GM21619 (cell line): ENCODE measurements at regions not wholly inside any gene's neighbourhood (a gene's known extent, or its start where the extent isn't known, plus 50 kb on each side); places are given as distances from the start of the nearest gene placed in this dataset.

Source experiments
- ATAC-seq: cut with Tn5 transposase; IDR thresholded peaks from one replicate; pipeline ENCODE4 v1.9.1; 2021; ENCODE audit not compliant: unreplicated experiment

DNA sequence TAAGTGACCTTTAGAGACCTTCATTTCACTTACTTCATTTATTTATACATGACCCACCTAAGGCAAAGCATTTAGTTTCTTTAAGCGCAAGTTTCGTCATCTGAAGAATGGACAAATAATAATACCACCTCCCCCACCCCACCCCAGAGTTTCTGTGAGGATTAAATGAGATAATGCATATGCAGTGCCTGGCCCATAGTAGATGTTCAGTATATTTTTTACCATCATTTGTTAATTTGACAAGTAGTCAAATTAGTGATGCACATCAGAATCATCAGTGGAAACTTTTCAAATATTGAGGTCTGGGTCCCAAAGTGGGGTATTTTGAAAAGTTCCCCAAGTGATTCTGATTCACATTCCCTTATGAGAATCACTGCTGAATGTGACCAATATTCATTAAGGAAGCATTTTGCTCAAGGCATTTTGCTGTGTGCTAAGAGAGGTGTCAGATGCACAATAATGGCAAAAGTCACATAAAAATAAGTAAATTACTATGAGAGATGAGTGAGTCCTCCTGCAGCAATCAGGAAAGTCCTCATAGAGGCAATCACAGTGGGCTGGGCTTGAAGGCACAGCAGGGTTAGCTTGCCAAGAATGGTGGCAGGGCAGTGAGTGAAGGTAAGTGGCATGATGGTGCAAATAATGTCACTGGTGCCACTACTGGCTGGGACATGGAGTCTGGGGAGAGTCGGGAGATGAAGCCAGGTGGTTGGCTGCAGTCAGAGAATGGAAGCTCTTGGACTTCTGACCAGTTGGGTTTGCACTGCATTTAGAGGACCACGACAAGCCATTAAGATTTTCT is 244.1 kb downstream of the PTEN start:
- no peak for ATAC-seq

DNA sequence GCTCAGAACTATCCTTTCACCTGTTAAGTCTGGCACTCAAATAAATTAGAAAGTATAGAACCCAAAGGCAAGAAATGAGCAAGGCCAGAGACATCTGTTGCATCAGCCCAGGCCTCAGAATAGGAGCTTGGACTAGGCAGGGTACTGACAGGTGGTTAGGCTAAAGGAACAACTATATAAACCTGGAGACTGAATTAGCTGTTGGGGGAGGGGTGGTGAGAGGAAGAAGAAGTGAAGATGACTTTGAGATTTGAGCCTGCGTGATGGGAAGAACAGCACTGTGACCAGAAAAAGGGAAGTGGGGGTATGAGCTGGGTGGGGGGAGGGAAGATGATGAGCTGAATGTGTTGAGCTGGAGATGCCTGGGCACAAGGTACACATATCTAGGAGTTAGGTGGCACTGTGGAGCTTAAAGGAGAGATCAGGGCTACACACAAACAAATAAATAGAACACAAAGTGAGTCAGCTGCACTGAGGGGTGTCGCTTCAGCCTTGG is 244.7 kb downstream of the PTEN start:
- ATAC-seq = peak; percentile 31

DNA sequence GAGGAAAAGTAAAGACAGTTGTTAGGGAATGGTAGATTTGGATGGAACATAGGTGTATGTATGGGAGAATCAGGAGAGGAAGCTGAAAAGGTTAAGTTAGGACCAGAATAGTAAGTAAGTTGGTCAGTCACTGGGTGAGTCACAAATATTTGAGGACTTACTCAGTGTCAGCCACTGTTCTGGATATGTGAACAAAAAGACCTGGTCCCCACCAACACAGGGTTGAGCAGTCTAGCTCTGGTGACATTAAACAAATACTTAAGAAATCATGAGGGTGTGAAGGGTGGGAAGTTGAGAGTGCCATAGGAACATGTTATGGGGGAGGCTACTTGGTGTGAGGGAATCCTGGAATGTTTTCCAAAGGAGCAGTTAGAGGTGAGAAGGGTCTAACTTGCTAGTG is 246.9 kb downstream of the PTEN start:
- no peak for ATAC-seq

DNA sequence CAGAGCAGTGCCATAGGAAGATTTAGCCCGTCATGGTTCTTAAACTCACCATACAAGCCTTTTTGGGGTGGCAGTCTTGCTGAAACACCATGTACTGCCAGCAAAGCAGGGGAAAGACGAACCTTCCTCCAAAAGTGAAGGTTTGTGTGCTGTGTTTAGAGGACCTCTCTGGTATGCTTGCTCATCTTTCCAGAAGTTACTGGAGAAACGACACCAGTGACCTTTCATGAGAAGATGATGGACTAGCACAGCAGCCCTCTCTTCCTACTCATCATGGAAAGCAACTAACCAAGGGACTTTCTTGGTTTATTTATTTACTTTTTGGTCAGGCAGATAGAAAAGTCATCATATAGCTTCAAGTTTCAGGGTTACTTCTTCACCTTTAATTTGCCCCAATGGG is 247.4 kb downstream of the PTEN start:
- ATAC-seq = no peak

DNA sequence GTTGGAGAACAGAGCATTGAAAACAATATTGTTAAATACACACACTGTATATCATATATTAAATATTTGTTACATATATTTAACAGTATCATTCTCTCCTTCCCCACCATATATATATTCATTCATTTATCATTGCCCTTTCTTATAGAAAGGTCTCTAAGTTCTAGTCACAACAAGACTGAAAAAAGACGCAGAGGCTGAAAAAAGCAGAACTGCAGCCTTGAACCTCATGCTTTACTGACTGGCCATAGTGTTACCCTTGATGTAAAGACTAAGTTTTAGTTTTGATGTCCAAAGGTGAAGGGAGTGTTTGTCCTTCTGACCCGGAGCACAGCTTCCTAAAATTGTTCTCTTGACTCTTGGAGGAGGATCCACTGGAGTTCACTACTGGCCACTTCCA is 247.9 kb downstream of the PTEN start:
- no peak for ATAC-seq

DNA sequence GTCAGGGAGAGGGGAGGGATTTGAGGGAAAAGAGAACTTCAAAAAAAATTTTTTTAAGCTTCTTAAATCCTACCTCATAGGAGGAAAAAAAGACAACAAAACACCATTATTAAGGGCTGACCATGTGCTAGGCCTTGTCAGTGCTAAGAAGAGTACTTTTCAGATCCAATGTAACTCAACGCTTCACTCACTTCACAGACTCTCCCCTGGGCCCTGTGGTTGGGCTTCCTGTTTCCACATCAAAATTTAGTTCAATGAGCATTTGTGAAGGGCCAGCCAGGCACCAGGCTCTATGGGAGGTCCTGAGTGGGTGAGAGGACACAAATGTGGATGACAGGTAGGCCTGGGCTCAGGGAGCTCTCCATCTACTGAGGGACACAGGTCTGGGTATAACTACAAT is 249.8 kb downstream of the PTEN start:
- ATAC-seq = peak; percentile 39

DNA sequence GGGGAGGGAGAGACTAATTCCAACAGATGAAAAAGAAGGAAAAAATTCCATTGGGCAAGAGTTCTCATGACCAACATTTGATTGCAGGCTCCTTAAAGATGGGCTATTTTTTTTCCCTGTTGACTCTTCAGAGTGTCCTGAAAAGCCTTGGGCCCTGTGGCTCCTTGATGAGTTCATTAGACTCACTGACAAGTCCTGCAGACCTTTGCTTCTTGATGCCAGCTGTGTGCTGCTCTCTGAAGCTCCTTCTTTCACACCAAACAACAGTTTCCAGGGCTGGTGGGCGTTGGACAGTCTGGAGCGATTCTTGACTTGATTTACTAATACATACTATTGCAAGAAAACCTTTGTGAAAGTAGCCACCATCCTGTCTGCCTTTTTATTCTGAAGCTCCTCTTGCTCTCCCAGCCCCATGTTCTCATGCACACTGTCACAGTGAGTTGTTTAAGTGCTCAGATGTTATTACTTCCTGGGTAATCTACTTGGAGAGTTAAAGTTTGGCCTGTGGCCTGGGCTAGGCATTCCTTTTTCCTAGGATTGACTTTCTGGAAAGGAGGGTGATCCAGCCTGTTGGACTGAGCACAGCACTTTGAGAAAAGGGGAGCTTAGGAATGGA is 250.3 kb downstream of the PTEN start:
- ATAC-seq = no peak

DNA sequence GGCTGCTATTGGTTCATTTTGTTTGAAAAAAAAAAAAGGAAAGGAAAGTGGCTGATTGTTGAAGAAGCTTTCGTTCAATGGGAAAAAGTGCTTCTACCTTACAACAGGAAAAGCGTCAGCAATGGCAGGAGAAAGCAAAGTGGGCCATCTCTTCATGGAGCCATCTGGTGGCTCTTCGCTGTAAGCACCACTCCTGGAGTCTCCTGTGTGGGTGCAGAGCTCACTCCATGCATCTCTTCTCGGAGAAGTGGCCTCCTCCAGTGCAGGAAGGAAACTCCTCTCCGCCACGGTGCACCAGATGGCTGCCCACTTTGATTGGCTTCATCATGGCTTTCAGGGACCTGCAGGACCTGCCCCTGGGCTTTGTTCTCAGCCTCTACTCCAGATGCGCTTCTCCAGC is 250.9 kb downstream of the PTEN start:
- ATAC-seq = no peak

DNA sequence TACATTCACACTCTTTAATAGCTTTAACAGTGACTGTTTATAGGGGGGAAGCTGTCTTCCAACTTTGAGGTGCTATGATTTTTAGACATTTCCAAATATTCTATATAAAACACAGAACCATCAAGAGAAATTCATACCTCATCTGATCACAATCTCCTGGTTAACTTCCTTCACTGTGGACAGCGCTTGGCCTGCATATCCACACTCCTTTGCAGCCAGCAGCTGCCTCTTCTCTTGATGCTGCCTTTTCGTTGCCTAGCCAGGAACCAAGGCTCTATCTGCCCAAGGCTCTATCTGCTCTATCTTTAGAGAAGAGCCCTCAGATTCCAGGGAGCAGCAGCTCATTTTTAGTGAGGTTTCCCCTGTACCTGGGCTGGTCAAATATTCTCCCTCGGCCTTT is 252.0 kb downstream of the PTEN start:
- ATAC-seq = no peak

DNA sequence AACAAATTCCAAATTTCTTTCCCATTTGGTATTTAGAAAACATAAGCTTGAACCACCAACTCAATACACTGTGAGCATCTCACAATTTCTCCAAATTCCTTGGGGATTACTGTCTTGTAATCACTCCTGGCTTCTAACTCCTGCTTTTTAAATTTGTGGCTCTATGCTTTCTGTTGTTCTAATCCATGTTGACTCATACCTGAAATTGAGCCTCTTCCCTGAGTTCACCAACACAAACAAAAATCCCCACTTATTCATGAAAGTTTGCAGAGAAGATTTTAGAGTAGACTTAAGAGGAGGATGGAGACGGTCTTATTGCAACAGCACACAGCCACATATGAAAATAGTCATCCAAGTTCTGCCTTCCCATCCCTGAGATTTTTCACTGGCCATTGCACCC is 252.5 kb downstream of the PTEN start:
- ATAC-seq = no peak

DNA sequence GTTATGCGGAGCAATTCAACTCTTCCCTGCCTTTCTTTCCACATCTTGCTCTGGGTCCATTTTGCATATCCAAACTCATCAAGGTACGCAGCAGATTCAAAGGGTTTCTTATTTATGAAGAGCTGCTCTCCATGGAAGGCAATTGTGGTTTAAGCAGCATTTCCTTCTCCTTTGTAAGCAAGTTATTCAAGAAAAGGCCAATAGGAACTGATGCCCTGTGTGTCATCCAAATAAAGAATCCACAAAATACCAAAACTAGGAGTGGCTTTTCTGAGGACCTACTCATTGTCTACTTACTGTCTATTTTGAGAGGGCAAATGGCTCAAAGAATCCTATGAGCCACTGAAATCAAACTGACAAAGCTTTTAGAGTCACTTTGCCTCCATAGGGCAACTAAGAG is 253.1 kb downstream of the PTEN start:
- ATAC-seq = no peak

DNA sequence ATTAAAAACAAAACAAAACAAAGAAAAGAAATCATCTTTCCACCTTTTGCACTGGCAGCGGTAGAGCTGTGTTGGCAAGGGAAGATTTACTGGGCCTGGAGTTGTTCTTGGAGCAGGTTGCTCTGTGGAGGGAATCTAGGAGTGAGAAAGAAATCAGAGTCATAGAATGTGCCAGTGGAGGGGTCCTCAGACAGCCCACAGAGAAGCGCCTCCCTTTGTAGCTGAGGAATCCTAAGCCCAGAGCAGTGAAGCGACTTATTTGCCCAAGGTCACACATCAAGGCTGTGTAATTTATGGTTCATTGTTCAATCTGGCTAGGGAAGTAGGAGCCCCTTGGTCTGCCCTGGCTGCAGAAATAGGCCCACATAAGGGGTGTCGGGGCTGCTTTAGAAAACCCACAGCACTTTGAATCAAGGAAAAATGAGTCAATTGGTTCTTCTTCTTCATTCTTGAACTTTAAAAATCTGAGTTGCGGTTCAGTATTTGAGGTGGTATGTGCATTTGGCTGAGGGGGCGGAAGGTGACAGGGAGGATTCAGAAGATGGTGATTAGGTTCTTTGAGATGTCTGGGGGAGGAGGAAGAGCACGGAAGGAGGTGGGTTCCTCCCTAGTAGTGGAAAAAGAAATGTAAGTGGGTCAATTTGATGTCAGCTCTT is 253.7 kb downstream of the PTEN start:
- no peak for ATAC-seq

DNA sequence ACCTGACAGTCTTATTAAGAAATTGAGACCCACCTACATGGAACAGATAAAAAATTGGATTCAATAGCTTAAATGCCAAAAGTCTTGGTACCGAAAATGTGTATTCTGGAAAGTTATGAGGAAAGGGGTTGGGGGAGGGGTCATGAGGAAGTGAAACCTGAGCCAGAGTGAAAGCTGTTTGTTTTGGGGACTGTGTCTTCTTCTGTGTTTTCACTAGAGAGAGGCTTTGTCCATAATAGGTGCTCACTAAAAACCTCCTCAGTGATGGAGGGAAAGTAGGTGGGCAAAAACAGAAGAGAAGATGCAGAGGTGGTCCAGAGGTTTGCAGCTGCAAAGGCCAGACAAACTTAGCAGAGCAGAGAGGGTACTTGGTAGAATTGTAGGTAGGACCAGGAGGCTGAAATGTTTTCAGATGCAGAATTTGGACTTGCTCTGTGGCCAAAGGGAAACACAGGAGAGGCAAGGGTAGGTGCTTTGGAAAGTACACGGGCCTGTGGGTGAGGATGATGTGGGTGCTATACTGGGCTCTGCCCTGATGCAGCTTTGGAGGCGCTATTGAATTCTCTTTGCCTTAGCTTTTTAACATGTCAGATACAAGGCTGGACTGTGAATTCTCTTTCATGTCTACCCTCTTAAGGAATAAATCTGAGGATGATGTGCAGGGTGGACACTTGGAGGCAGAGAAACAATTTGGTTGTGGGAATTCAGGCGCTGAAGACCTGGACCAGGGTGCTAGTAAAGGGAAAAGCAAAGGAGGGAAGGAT is 254.6 kb downstream of the PTEN start:
- no peak for ATAC-seq

DNA sequence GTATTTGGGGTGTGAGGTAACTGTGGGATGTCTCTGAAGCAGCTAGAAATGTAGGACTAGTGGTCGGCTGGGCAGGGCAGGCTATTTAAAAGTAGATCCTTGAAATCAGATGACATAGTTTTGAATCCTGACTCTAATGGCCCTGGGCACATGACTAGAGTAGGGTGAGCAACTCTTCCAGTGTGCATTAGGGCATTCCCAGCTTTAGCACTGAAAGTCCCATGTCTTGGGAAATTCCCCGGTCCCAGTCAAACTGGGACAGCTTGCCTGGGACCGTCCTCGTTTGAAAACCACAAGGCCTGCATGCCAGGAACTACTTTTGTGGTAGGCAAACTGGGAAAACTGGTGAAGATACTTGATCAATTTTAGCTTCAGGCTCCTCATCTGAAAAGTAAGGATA is 255.3 kb downstream of the PTEN start:
- ATAC-seq = no peak

DNA sequence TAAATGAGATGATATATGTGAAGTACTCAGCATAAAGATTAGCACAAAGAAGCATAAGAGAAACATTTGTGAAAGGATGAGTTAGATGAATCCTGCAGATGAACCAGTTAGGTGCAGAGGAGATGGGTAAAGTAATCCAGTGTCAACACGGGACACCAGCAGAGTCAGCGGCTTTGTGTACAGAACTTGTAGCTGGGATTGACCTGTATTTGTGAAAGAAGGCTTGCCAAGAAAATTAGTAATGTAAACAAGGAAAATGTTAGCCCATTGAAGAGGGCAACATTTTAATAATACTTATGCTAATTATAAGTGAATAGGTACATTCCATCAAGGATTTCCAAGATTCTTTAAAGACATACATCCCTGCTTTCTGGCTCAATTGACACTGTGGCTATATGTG is 255.7 kb downstream of the PTEN start:
- no peak for ATAC-seq

DNA sequence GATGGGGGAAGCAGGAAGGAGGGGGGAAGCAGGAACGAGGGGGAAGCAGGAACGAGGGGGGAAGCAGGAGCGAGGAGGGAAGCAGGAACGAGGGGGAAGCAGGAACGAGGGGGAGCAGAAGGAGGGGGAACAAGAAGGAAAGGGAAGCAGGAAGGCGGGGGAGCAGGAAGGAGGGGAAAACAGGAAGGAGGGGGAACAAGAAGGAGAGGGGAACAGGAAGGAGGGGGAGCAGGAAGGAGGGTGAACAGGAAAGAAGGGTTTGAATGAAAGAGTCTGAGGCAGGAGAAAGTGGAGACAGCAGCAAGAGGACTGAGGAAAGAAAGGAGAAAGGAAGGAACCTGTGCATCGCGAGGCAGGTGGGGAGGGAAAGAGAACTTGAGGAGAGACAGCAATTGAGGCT is 256.6 kb downstream of the PTEN start:
- no peak for ATAC-seq

DNA sequence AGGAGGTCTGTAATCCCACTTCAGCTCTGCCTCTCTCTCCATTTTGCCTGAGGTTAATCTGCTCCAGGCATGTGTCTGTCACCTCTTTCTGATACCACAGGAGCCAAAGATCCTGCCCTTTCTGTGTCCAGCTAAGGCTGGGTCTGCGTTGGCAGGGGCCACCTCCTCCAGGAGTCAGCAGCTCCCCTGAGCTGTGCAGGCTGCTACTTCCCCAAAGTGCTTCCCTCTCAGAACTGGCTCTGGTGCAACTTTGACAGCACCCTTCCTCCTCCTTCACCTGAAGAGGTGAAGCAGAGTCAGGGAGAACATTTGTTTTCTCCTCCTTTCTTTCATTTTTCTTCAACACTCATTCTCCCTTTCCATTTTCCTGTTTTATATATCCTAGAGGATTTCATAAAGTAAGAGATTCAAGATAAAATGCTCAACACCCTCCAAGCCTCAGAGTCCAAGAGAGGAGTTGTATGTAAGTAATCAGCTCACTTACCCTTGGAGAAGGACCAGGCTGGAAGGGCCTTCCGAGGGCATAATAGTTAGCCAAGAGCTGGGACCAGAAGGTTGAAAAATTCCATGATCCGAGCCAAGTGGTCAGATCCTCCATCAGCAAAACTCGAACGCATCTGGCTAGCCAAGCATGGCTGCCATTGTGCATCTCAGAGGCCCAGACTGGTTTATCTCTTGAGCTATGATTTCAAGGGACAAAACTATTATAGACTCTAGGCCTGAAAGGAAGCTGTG is 257.3 kb downstream of the PTEN start:
- ATAC-seq = no peak

DNA sequence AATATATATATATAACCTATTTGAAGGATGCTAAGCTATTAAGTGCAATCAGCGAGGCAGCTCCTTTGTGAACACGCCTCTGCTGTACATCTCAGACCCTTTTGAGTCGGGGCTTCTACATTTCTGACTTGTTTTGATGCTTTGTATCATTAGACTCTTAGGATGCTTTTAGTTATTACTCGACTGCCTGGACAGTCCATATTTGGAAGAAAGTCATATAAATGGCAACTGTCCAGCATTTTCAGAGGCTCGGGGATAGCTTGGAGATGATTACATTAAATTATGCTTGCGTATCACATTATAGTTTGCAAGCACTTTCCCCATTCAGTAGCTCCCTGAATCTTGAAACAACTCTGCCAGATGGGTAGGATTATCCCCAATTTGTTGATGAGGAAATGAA is 257.9 kb downstream of the PTEN start:
- no peak for ATAC-seq

DNA sequence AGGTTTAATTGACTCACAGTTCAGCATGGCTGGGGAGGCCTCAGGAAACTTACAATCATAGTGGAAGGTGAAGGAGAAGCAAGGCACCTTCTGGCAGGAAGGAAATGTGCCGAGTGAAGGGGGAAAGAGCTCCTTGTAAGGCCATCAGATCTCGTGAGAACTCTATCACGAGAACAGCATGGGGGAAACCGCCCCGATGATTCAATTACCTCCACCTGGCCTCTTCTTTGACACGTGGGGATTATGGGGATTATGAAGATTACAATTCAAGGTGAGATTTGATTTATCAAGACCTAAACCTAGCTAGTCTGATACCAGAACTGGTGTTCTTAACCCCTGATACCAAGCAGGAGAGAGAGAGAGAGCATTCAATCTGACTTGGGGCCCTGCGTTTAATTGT is 258.7 kb downstream of the PTEN start:
- no peak for ATAC-seq

DNA sequence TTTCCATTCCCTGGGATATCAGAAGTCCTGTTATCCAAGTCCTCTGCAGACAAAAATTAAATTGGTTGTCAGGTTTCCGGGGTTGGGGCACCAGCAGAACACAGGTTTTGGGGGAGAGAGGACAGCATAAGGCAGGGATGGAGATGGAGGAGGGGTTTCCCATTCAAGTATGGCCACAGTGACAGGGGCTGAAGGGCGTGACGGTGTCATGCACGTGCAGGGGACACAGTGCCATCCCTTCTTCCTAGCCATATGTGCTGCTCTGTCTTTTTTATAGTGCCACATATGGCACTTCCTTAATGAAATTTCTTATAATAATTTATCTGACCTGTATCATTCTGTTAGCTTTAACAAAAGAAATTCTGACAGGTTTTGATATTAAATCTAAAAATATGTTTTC is 259.2 kb downstream of the PTEN start:
- no peak for ATAC-seq

DNA sequence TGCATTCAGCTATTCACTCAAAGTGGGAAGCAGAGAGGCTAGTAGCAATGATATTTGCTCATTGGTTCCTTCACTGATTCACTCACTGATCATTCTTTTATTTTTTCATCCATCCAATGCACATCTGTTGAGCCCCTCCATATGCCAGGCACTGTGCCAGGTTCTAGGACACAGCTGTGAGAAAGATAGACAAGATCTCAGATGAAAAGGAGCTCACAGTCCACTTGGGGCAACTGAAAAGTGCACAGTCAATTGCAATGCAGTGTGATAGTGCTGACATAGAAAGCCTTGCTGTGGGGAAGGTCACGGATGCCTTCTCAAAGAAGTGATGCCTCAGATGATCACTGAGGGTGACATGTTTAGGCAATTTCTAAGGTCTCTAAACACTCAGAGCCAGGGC is 262.3 kb downstream of the PTEN start:
- no peak for ATAC-seq
